Naive B cell (primary cell): ENCODE measurements at regions not wholly inside any gene's neighbourhood (a gene's known extent, or its start where the extent isn't known, plus 50 kb on each side); places are given as distances from the start of the nearest gene placed in this dataset.

Source experiments
- ATAC-seq, 2 donors: fragments of 150-1000 bp; cut with Tn5 transposase; 2 replicates each; pipeline ENCODE4 v1.10.0; 2021; ENCODE audit warnings: low read depth in 2 of 2, mild to moderate bottlenecking in 2 of 2, moderate library complexity in 2 of 2
- DNase-seq: peaks from one replicate; pipeline ENCODE4 v3.0.0; 2022
- H3K27ac Mint-ChIP-seq, 6 donors: one replicate each; pipeline ENCODE4 v1.8.0; 2020 to 2022; ENCODE audit warnings: mild to moderate bottlenecking in 6 of 6, mixed read lengths in 6 of 6, moderate library complexity in 5 of 6, inconsistent platforms in 2 of 6
- H3K27me3 Mint-ChIP-seq, 3 donors: one replicate each; pipeline ENCODE4 v1.8.0; 2021 to 2022; ENCODE audit warnings: mixed read lengths in 3 of 3, mild to moderate bottlenecking in 1 of 3
- H3K36me3 Mint-ChIP-seq, 2 donors: one replicate each; pipeline ENCODE4 v1.8.0; 2020 to 2022; ENCODE audit warnings: mixed read lengths in 2 of 2, inconsistent platforms in 1 of 2, mild to moderate bottlenecking in 1 of 2
- H3K4me1 Mint-ChIP-seq, 3 donors: one replicate each; pipeline ENCODE4 v1.8.0; 2020 to 2022; ENCODE audit warnings: mixed read lengths in 3 of 3, inconsistent platforms in 1 of 3, mild to moderate bottlenecking in 1 of 3, moderate library complexity in 1 of 3
- H3K4me3 Mint-ChIP-seq, 8 donors: one replicate each; pipeline ENCODE4 v1.8.0; 2020 to 2022; ENCODE audit warnings: mild to moderate bottlenecking in 8 of 8, mixed read lengths in 8 of 8, moderate library complexity in 8 of 8, inconsistent platforms in 2 of 8
- H3K9me3 Mint-ChIP-seq, 7 donors: one replicate each; pipeline ENCODE4 v1.8.0; 2020 to 2022; ENCODE audit warnings: mixed read lengths in 7 of 7, mild to moderate bottlenecking in 5 of 7, inconsistent platforms in 2 of 7, moderate library complexity in 1 of 7

DNA sequence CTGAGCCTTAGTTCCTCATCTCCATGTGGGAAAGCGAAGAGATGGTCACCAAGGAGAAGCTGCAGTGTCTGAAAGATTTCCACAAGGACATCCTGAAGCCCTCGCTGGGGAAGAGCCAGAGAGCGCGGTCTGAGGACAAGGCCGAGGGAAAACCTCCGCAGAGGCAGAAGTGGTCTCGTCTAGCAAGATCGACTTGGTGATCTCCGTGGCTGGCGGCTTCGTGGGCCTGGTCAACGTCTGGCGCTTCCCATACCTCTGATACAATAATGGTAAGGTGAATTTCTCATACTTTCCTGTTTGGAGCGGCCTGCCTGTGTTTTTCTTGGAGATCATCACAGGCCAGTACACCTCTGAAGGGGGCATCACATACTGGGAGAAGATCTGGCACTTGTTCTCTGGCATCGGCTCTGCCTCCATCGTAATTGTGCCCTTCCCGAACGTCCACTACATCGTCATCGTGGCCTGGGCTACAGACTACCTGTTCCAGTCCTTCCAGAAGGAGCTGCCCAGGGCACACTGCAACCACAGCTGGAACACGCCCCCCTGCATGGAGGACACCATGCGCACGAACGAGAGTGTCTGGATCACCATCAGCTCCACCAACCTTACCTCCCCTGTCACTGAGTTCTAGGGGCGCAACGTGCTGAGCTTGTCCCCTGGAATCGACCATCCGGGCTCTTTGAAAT lies 841.1 kb upstream of the TMPRSS15 start:
- DNase-seq (no peak), ATAC-seq (no peak)
- H3K27me3 Mint-ChIP-seq: no peaks in the 10 kb centered on the region
- H3K9me3 Mint-ChIP-seq: peaks cover 0 to 11% (median 4%) of the 10 kb centered on the region in 7 donors
- no peaks in the 10 kb centered on the region for H3K4me1 Mint-ChIP-seq
- no peak overlapping the region for H3K27ac Mint-ChIP-seq
- no peaks in the 10 kb centered on the region for H3K36me3 Mint-ChIP-seq
- H3K4me3 Mint-ChIP-seq: no peak overlapping the region

DNA sequence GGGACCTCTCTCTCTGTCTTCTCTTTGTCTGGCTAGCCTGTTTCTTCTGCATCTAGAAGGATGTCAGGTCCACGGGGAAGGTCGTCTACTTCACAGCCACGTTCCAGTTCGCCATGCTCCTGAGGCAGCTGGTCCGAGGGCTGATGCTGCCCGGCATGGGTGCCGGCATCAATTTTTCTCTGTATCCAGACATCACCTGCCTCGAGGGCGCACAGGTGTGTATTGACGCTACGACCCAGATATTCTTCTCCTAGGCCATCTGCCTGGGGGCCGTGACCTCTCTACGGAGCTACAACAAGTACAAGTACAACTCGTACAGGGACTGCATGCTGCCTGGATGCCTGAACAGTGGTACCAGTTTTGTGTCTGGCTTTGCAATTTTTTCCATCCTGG lies 841.6 kb upstream of the TMPRSS15 start:
- no peak overlapping the region for H3K27ac Mint-ChIP-seq
- no peak for ATAC-seq
- peaks cover 0 to 11% (median 4%) of the 10 kb centered on the region in 7 donors for H3K9me3 Mint-ChIP-seq
- H3K4me1 Mint-ChIP-seq: no peaks in the 10 kb centered on the region
- H3K36me3 Mint-ChIP-seq: no peaks in the 10 kb centered on the region
- DNase-seq: no peak
- no peak overlapping the region for H3K4me3 Mint-ChIP-seq
- H3K27me3 Mint-ChIP-seq: no peaks in the 10 kb centered on the region

DNA sequence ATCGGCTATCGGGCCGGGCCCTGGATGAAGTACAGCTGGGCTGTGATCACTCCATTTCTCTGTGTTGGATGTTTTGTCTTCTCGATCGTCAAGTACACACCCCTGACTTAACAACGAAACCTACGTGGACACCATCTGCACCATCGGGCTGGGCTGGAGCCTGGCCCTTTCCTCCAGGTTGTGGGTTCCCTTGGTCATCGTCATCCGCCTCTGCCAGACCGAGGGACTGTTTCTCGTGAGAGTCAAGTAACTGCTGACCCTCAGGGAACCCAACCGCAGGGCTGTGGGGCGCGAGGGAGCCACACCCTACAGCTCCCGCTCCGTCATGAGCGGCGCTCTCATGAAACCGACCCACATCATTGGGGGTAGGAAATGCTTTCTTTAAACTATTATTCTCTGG lies 842.4 kb upstream of the TMPRSS15 start:
- H3K27ac Mint-ChIP-seq: no peak overlapping the region
- H3K4me1 Mint-ChIP-seq: no peaks in the 10 kb centered on the region
- H3K4me3 Mint-ChIP-seq: peak overlapping the region in 1 of 8 donors; percentile 15
- no peaks in the 10 kb centered on the region for H3K27me3 Mint-ChIP-seq
- no peaks in the 10 kb centered on the region for H3K36me3 Mint-ChIP-seq
- ATAC-seq (no peak), DNase-seq (no peak)
- H3K9me3 Mint-ChIP-seq: peaks cover 0 to 11% (median 5%) of the 10 kb centered on the region in 7 donors

DNA sequence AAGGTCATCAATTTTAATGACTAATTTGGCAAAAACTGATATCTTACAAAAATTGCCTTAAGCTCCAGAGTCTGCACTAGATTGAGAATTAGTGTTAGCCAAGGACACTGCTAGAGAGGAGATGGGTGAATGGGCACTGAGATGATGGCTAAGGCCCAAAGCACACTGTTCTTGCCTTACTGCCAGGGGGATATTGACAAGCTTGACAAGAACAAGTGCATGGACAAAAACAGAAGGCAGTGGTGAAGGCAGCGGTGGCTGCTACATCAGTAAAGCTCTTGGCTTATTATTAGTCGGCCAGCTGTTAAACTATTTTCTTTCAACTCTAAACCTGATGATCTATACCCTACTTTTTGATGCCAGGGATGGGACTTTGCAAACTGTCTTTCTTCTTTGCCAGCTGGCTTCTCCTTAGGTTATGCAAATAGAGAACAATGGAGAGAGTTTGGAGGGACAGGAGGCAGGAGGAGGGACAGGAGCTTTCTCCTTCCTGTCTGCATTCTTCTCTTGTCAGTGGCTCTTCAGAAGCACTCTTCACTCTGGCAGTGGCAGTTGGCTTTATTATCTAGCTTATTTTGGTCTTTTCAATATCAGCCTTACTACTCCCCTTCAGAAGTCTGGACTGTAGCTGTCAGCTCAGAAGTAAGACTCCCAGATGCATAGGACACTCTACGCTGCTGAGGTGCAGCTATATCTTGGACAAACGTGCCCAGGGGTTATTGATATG lies 853.5 kb upstream of the TMPRSS15 start:
- ATAC-seq (no peak), DNase-seq (no peak)
- no peak overlapping the region for H3K27ac Mint-ChIP-seq
- H3K9me3 Mint-ChIP-seq: peaks cover 0 to 4% (median 0%) of the 10 kb centered on the region in 7 donors
- no peaks in the 10 kb centered on the region for H3K36me3 Mint-ChIP-seq
- H3K27me3 Mint-ChIP-seq: no peaks in the 10 kb centered on the region
- H3K4me1 Mint-ChIP-seq: no peaks in the 10 kb centered on the region
- no peak overlapping the region for H3K4me3 Mint-ChIP-seq

DNA sequence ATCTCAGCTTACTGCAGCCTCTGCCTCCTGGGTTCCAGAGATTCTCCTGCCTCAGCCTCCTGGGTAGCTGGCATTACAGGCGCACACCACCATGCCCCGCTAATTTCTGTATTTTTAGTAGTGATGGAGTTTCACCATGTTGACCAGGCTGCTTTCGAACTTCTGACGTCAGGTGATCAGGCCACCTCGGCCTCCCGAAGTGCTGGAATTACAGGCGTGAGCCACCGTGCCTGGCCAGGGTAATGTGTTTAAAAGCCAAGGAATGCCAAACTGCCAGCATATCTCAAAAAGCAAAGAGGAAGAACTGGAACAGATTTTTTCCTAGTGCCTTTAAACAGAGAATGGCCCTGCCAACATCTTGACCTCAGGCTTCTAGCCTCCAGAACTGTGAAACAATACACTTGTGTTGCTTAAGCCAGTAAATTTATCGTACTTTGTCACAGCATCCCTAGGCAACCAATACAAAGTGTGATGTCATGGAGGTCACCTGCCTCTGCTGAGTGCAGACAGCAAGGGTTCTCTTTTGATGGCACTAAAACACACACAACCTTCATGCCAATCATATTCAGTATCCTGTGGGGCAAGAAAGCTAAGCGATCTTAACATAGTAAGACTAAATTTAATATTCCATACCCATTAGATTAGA lies 858.3 kb upstream of the TMPRSS15 start:
- peaks cover 0 to 2% (median 0%) of the 10 kb centered on the region in 7 donors for H3K9me3 Mint-ChIP-seq
- no peaks in the 10 kb centered on the region for H3K4me1 Mint-ChIP-seq
- no peak overlapping the region for H3K27ac Mint-ChIP-seq
- no peak for DNase-seq
- no peak for ATAC-seq
- no peaks in the 10 kb centered on the region for H3K36me3 Mint-ChIP-seq
- no peak overlapping the region for H3K4me3 Mint-ChIP-seq
- no peaks in the 10 kb centered on the region for H3K27me3 Mint-ChIP-seq

DNA sequence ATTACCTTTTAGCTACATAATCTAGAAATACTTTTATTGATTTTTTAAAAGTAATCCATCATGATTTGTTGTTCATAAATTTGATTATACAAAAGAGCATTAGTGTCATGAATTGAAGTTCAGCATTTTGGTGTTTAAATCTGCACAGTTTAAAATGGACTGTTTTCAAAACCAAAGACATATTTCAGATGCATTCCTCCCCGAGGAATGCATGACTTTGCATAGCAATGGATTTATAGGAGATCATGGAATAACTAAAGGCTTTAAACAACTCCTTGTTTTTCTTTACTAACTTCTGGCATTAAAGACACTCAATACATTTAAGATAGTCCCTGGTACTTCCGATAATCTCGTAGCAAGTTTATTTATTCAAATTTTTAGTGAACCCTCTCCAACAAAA lies 863.1 kb upstream of the TMPRSS15 start:
- no peaks in the 10 kb centered on the region for H3K4me1 Mint-ChIP-seq
- H3K36me3 Mint-ChIP-seq: no peaks in the 10 kb centered on the region
- H3K9me3 Mint-ChIP-seq: peaks cover 0 to 2% (median 0%) of the 10 kb centered on the region in 7 donors
- ATAC-seq: no peak
- DNase-seq: no peak
- no peaks in the 10 kb centered on the region for H3K27me3 Mint-ChIP-seq
- no peak overlapping the region for H3K27ac Mint-ChIP-seq
- H3K4me3 Mint-ChIP-seq: no peak overlapping the region

DNA sequence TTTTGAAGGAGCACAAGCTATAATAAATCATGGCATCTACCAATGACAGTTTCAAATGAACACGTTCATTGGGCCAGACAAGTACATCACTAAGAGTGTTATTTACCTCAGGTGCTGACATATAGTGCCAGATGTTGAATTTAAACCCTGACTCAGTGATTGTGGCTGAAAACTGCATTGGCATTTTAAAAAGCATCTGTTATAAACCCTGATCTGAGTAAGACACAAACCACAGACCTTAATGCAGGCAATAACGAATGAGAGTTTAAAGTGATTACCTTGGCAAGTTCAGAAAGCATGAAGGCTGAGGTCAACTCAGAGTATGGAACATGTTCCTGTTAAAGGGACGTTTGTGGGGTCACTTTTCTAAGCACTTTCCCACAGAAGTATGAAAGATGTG lies 865.1 kb upstream of the TMPRSS15 start:
- Mint-ChIP-seq H3K4me1 (no peaks in the 10 kb centered on the region), H3K4me3 (no peak overlapping the region), H3K27ac (no peak overlapping the region), H3K9me3 (peaks cover 0 to 2% (median 0%) of the 10 kb centered on the region in 7 donors), H3K27me3 (no peaks in the 10 kb centered on the region), H3K36me3 (no peaks in the 10 kb centered on the region)
- DNase-seq (no peak), ATAC-seq (no peak)

DNA sequence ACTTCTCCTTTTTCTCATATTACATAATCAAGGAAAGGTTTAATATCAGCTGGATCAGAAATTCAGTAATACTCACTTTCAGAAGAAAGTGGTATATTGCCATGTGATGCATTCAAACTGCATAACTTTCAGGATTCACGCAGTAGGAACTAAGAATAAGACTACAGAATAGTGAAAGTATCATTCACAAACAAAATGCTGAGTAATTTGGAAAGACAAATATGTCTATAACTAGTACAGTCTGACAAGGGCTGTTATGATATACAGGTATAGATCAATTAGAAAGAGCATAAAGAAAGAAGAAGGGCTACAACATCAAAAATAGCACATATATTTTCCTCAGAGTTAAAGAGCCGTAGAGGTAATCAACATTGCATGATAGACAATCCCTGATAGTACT lies 871.5 kb upstream of the TMPRSS15 start:
- DNase-seq (no peak), ATAC-seq (no peak)
- Mint-ChIP-seq H3K4me1 (no peaks in the 10 kb centered on the region), H3K27ac (no peak overlapping the region), H3K27me3 (no peaks in the 10 kb centered on the region), H3K9me3 (peaks cover 0 to 2% (median 0%) of the 10 kb centered on the region in 7 donors), H3K4me3 (no peak overlapping the region), H3K36me3 (no peaks in the 10 kb centered on the region)

DNA sequence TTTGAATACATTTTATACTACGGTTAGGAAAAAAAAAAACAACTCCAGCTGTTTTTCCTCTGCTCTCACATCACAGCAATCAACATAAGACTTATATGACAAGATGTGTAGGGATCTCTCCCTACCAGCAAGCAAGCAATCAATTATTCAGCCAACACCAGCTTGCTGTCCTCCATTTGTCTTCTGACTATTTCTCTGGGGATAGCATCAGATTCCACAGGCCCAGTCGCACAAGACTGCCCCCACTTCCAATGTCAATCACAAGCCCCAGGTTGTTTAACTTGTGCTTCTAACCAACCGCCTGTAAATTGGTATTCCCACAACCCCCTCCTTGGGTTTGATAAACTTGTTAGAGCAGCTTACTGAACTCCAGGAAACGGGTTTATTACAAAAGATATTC lies 873.1 kb upstream of the TMPRSS15 start:
- Mint-ChIP-seq H3K4me3 (no peak overlapping the region), H3K9me3 (peaks cover 0 to 2% (median 0%) of the 10 kb centered on the region in 7 donors), H3K36me3 (no peaks in the 10 kb centered on the region), H3K27me3 (no peaks in the 10 kb centered on the region), H3K27ac (no peak overlapping the region), H3K4me1 (no peaks in the 10 kb centered on the region)
- no peak for ATAC-seq
- no peak for DNase-seq

DNA sequence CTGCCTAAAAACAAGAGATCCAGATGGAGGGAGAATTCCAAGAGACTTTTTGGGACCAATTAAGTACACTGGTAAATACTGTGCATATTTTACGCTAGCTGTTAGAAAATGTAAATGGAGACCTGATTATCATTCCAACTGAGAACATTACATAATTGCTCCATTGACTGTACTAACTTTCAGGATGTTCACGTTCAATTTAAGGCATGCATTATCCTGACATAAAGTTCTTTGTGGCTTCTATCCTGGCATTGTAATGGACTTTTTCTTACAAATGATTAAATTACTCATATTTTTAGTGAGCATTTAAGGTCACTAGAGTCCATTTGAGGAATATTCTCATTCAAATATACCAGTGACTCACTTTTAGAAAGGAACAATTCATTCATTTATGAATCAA lies 883.3 kb upstream of the TMPRSS15 start:
- no peak overlapping the region for H3K27ac Mint-ChIP-seq
- ATAC-seq: no peak
- DNase-seq: no peak
- no peaks in the 10 kb centered on the region for H3K36me3 Mint-ChIP-seq
- peaks cover 0 to 5% (median 0%) of the 10 kb centered on the region in 7 donors for H3K9me3 Mint-ChIP-seq
- no peaks in the 10 kb centered on the region for H3K27me3 Mint-ChIP-seq
- H3K4me1 Mint-ChIP-seq: no peaks in the 10 kb centered on the region
- no peak overlapping the region for H3K4me3 Mint-ChIP-seq

DNA sequence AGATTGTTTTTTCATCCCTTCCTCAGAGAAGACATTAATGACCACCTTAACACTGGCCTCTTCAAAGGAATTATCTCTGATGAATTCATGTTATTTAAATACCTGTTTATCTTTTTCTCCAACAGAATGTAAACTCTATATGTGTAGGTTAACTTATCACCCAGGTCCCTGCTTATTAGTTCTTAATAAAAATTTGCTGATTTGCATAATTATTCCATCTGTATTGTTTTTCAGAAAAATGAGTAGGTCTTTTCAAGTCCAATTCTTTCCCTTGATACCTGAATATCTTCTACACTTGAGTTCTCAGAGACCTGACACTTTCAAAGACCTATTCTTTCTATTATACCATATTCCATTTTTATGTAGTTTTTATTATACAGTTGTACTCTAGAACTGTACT lies 886.7 kb upstream of the TMPRSS15 start:
- Mint-ChIP-seq H3K36me3 (no peaks in the 10 kb centered on the region), H3K27me3 (no peaks in the 10 kb centered on the region), H3K4me1 (no peaks in the 10 kb centered on the region), H3K9me3 (peaks cover 0 to 13% (median 6%) of the 10 kb centered on the region in 7 donors), H3K4me3 (no peak overlapping the region), H3K27ac (no peak overlapping the region)
- DNase-seq: no peak
- no peak for ATAC-seq

DNA sequence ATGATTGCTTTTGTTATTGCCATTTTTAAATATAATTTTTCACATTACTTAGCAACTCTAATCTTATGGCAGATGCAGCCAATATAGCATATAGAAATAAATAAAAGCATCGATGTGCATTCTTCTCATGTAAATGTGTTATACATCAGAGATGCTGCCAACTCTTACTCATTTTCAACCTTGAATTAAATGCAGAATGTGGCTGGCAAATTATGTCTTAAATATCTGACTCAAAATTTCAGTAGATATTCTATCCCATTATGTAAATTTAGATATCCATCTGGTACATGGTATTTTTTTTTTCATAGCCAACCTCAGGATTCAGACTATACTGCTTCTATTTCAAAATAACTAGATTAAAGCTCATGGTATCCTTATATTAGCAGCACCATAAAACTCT lies 916.7 kb upstream of the TMPRSS15 start:
- H3K4me3 Mint-ChIP-seq: no peak overlapping the region
- ATAC-seq: no peak
- no peak overlapping the region for H3K27ac Mint-ChIP-seq
- no peaks in the 10 kb centered on the region for H3K36me3 Mint-ChIP-seq
- no peaks in the 10 kb centered on the region for H3K4me1 Mint-ChIP-seq
- H3K9me3 Mint-ChIP-seq: peaks cover 0 to 9% (median 2%) of the 10 kb centered on the region in 7 donors
- no peak for DNase-seq
- H3K27me3 Mint-ChIP-seq: no peaks in the 10 kb centered on the region

DNA sequence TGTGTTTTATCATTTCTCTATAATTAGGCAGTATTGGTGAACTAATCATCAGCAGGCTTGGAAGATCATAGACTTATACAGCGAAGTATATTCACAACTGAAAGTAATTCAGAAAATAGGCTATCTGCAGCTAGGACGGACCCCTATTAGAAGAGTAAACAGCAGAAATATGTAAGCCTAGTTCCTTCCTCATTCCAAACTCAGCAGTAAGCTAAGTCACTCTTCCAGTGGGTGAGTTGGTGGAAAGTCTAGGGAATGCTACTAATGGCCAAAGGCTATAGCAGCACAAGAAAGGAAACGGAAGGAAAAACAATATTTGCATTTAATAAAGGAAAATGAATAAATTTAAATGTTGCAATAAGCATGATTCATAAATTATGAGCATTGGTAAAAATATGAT lies 918.1 kb upstream of the TMPRSS15 start:
- DNase-seq (no peak), ATAC-seq (no peak)
- Mint-ChIP-seq H3K27ac (no peak overlapping the region), H3K36me3 (no peaks in the 10 kb centered on the region), H3K4me3 (no peak overlapping the region), H3K9me3 (peaks cover 0 to 3% (median 0%) of the 10 kb centered on the region in 7 donors), H3K4me1 (no peaks in the 10 kb centered on the region), H3K27me3 (no peaks in the 10 kb centered on the region)

DNA sequence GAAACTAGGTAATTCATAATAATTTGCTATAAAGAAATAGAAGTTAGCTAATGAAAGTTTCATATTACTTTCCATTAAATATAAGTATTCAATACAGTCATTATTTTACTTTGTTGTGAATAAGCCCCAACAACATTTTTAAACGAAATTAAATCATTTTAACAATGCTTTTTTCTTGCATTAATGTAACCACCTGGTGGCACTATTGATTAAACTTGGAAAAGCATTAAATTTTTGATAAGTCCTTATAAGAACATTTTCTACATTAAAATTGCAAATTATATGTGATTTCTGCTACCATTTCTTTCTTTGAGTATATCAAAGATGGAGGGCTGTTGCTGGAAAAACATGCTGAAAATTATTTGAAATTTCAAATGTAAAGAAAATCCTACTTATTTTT lies 918.8 kb upstream of the TMPRSS15 start:
- H3K36me3 Mint-ChIP-seq: no peaks in the 10 kb centered on the region
- peaks cover 0 to under 1% (median 0%) of the 10 kb centered on the region in 7 donors for H3K9me3 Mint-ChIP-seq
- no peak overlapping the region for H3K27ac Mint-ChIP-seq
- no peak for ATAC-seq
- DNase-seq: no peak
- H3K27me3 Mint-ChIP-seq: no peaks in the 10 kb centered on the region
- H3K4me3 Mint-ChIP-seq: no peak overlapping the region
- H3K4me1 Mint-ChIP-seq: no peaks in the 10 kb centered on the region
